WTC11 (cell line): ENCODE measurements at regions not wholly inside any gene's neighbourhood (a gene's known extent, or its start where the extent isn't known, plus 50 kb on each side); places are given as distances from the start of the nearest gene placed in this dataset.
"Not testable (repeated sequence)": the region's sequence is repeated elsewhere in the genome, so short reads cannot be mapped to it uniquely, and the experiment has no call there.

Experiments
- CTCF ChIP-seq: fragments of 200-600 bp; IDR thresholded peaks from 2 replicates; pipeline ENCODE4 v1.8.0; 2022; ENCODE audit warnings: antibody characterized with exemption
- ESRRA ChIP-seq: sonication (generic); formaldehyde crosslinking; IDR thresholded peaks from 2 replicates; pipeline ENCODE4 v1.8.1; 2022; ENCODE audit warnings: mild to moderate bottlenecking, missing genetic modification reagents, borderline replicate concordance
- HMGXB4 ChIP-seq: sonication (generic); formaldehyde crosslinking; IDR thresholded peaks from 2 replicates; pipeline ENCODE4 v1.8.1; 2023; ENCODE audit warnings: mild to moderate bottlenecking, moderate library complexity, missing genetic modification reagents
- SP1 ChIP-seq: sonication (generic); formaldehyde crosslinking; conservative IDR thresholded peaks from 2 replicates; pipeline ENCODE4 v1.8.1; 2022; ENCODE audit warnings: missing genetic modification reagents
- STAT6 ChIP-seq: sonication (generic); formaldehyde crosslinking; conservative IDR thresholded peaks from 2 replicates; pipeline ENCODE4 v1.8.1; 2023; ENCODE audit warnings: mild to moderate bottlenecking, low read depth, missing genetic modification reagents, moderate library complexity
- TCF7 ChIP-seq: sonication (generic); formaldehyde crosslinking; IDR thresholded peaks from 2 replicates; pipeline ENCODE4 v1.8.0; 2022; ENCODE audit warnings: mild to moderate bottlenecking, low read depth, missing genetic modification reagents, moderate library complexity
- ZNF532 ChIP-seq: fragments of 250-450 bp; sonication (Bioruptor Pico); IDR thresholded peaks from 2 replicates; pipeline ENCODE4 v1.9.0; 2021; ENCODE audit warnings: mild to moderate bottlenecking, borderline replicate concordance

GRCh38 chr1:234793924-234794323, 183.9 kb upstream of the IRF2BP2 start:
- not testable (repeated sequence) for TF ChIP-seq HMGXB4; CTCF; SP1 (CRISPR knock-in tag); TCF7 (CRISPR knock-in tag); STAT6 (CRISPR knock-in tag); ZNF532 (CRISPR knock-in tag); ESRRA (CRISPR knock-in tag)
